SK-N-SH treated with all-trans-retinoic acid at 6 μM for 48 hours (cell line): ENCODE measurements at regions not wholly inside any gene's neighbourhood (a gene's known extent, or its start where the extent isn't known, plus 50 kb on each side); places are given as distances from the start of the nearest gene placed in this dataset.
A peak's percentile ranks its signal among the peaks of the same experiment; 100 is the strongest.

Source experiments
- ATAC-seq: fragments of 200-7000 bp; cut with Tn5 transposase; 3 replicates; pipeline ENCODE4 v1.9.1; 2020; ENCODE audit warnings: mild to moderate bottlenecking, moderate library complexity
- ARNTL ChIP-seq: fragments of 450-650 bp; formaldehyde crosslinking; IDR thresholded peaks from 2 replicates; pipeline ENCODE4 v1.5.0; 2020; ENCODE audit warnings: low read depth, mild to moderate bottlenecking, moderate library complexity, borderline replicate concordance
- BACH2 ChIP-seq: fragments of 250-450 bp; sonication (Bioruptor Pico); IDR thresholded peaks from 2 replicates; pipeline ENCODE4 v1.9.0; 2021; ENCODE audit warnings: mild to moderate bottlenecking, borderline replicate concordance
- CSDC2 ChIP-seq: fragments of 250-450 bp; sonication (Bioruptor Pico); IDR thresholded peaks from 2 replicates; pipeline ENCODE4 v1.5.0; 2020; ENCODE audit warnings: mild to moderate bottlenecking, moderate library complexity
- CSRNP3 ChIP-seq: fragments of 250-450 bp; sonication (Bioruptor Pico); IDR thresholded peaks from 2 replicates; pipeline ENCODE4 v1.5.1; 2021; ENCODE audit warnings: mild to moderate bottlenecking, moderate library complexity
- ESRRG ChIP-seq: fragments of 250-450 bp; sonication (Bioruptor Pico); IDR thresholded peaks from 2 replicates; pipeline ENCODE4 v1.6.1; 2021; ENCODE audit warnings: mild to moderate bottlenecking
- ISL1 ChIP-seq: fragments of 250-450 bp; sonication (Bioruptor Pico); IDR thresholded peaks from 2 replicates; pipeline ENCODE4 v2.1.2; 2022; ENCODE audit warnings: mild to moderate bottlenecking, moderate library complexity
- OSR1 ChIP-seq: fragments of 250-450 bp; sonication (Bioruptor Pico); IDR thresholded peaks from 2 replicates; pipeline ENCODE4 v1.8.0; 2022; ENCODE audit warnings: moderate library complexity, mild to moderate bottlenecking, inconsistent platforms
- POU6F1 ChIP-seq: fragments of 250-450 bp; sonication (Bioruptor Pico); IDR thresholded peaks from 2 replicates; pipeline ENCODE4 v1.8.0; 2021; ENCODE audit warnings: low read depth, mild to moderate bottlenecking, moderate library complexity, borderline replicate concordance
- PPARA ChIP-seq: fragments of 250-450 bp; sonication (Bioruptor Pico); IDR thresholded peaks from 2 replicates; pipeline ENCODE4 v1.5.0; 2020; ENCODE audit warnings: mild to moderate bottlenecking, borderline replicate concordance
- RARB ChIP-seq: fragments of 250-450 bp; sonication (Bioruptor Pico); IDR thresholded peaks from 2 replicates; pipeline ENCODE4 v1.8.0; 2021; ENCODE audit warnings: mild to moderate bottlenecking, moderate library complexity
- SNAI2 ChIP-seq: fragments of 250-450 bp; sonication (Bioruptor Pico); IDR thresholded peaks from 2 replicates; pipeline ENCODE4 v1.5.0; 2020; ENCODE audit warnings: mild to moderate bottlenecking, moderate library complexity
- TCF4 ChIP-seq: fragments of 250-450 bp; sonication (Bioruptor Pico); IDR thresholded peaks from 2 replicates; pipeline ENCODE4 v1.8.0; 2021; ENCODE audit warnings: mild to moderate bottlenecking, moderate library complexity, borderline replicate concordance
- TOX ChIP-seq: fragments of 250-450 bp; sonication (Bioruptor Pico); IDR thresholded peaks from 2 replicates; pipeline ENCODE4 v1.8.0; 2021; ENCODE audit warnings: mild to moderate bottlenecking, moderate library complexity, borderline replicate concordance
- TSHZ2 ChIP-seq: fragments of 250-450 bp; sonication (Bioruptor Pico); IDR thresholded peaks from 2 replicates; pipeline ENCODE4 v1.5.0; 2020; ENCODE audit warnings: mild to moderate bottlenecking, moderate library complexity
- ZC3H10 ChIP-seq: fragments of 250-450 bp; sonication (Bioruptor Pico); IDR thresholded peaks from 2 replicates; pipeline ENCODE4 v1.5.1; 2021; ENCODE audit warnings: mild to moderate bottlenecking, moderate library complexity
- ZFP3 ChIP-seq: fragments of 250-450 bp; sonication (Bioruptor Pico); IDR thresholded peaks from 2 replicates; pipeline ENCODE4 v1.5.0; 2020; ENCODE audit warnings: mild to moderate bottlenecking, moderate library complexity
- ZFP30 ChIP-seq: fragments of 450-650 bp; formaldehyde crosslinking; IDR thresholded peaks from 2 replicates; pipeline ENCODE4 v1.5.0; 2022; ENCODE audit warnings: mild to moderate bottlenecking, moderate library complexity
- ZNF565 ChIP-seq: fragments of 450-650 bp; formaldehyde crosslinking; conservative IDR thresholded peaks from 2 replicates; pipeline ENCODE4 v1.5.0; 2020; ENCODE audit warnings: low read depth, mild to moderate bottlenecking, moderate library complexity
- ZNF70 ChIP-seq: fragments of 450-650 bp; formaldehyde crosslinking; IDR thresholded peaks from 2 replicates; pipeline ENCODE4 v1.5.0; 2020; ENCODE audit warnings: mild to moderate bottlenecking, moderate library complexity
- ZNF8 ChIP-seq: fragments of 450-650 bp; formaldehyde crosslinking; IDR thresholded peaks from 2 replicates; pipeline ENCODE4 v1.5.0; 2020; ENCODE audit warnings: mild to moderate bottlenecking, moderate library complexity
- TF ChIP-seq, protein P1 (sequence below): fragments of 250-450 bp; sonication (Bioruptor Pico); IDR thresholded peaks from 2 replicates; pipeline ENCODE4 v1.5.1; 2020; ENCODE audit warnings: low read depth, mild to moderate bottlenecking, moderate library complexity

- ATAC-seq, result no peak
- TF ChIP-seq ZC3H10 (CRISPR knock-in tag), result no peak
These were observed 127.7 kb upstream of the GSE1 start for GRCh38 chr16:85485379-85485778.

DNA sequence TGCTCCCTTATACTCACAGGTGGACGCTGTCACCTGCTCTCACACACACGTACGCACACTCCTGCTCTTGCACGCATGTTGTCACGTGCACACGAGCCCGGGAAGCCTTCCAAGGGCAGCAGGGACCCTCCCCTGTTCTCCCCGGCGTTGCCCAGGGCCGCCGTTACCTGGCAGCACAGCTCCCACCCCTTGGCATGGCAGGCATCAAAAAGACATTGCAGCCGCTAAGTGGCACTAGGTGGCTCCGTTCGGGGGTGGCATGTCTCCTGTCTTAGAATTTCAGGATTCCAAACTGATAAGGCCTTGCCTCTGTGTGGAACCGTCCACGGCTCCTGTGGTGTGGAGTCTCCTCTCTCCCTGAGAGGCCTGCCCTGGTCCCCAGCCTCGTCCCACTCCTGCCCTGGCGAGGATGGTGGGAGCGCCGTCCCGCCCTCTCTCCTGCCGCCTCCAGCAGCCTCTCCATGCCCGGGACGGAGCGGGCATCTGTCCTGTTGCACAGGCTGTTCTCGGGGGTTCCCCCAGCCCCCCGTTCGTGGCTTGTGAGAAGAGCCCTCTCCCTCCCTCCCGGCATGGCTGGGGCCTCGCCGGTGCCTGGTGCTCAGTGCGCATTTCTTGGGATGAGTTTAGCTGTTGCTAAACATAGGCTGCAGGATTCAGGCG lies 126.7 kb upstream of the GSE1 start:
- TF ChIP-seq OSR1, result no peak
- no peak for TF ChIP-seq ZNF8 (CRISPR knock-in tag)
- TF ChIP-seq ISL1 (CRISPR knock-in tag), result no peak
- TF ChIP-seq RARB (CRISPR knock-in tag), result no peak
- TF ChIP-seq CSDC2 (CRISPR knock-in tag), result no peak
- TF ChIP-seq BACH2 (CRISPR knock-in tag), result no peak
- TF ChIP-seq ZFP3 (CRISPR knock-in tag), result no peak
- no peak for TF ChIP-seq CSRNP3
- TF ChIP-seq ZNF70, result no peak
- TF ChIP-seq TCF4 (CRISPR knock-in tag), result no peak
- no peak for TF ChIP-seq TOX
- no peak for TF ChIP-seq ZC3H10 (CRISPR knock-in tag)
- no peak for TF ChIP-seq PPARA (CRISPR knock-in tag)
- no peak for TF ChIP-seq POU6F1
- TF ChIP-seq ZNF565 (CRISPR knock-in tag), result no peak
- no peak for TF ChIP-seq ESRRG (CRISPR knock-in tag)
- no peak for TF ChIP-seq SNAI2 (CRISPR knock-in tag)
- TF ChIP-seq ARNTL (CRISPR knock-in tag), result no peak
- TF ChIP-seq, all 23 proteins: peak for 0
- ATAC-seq, result no peak

DNA sequence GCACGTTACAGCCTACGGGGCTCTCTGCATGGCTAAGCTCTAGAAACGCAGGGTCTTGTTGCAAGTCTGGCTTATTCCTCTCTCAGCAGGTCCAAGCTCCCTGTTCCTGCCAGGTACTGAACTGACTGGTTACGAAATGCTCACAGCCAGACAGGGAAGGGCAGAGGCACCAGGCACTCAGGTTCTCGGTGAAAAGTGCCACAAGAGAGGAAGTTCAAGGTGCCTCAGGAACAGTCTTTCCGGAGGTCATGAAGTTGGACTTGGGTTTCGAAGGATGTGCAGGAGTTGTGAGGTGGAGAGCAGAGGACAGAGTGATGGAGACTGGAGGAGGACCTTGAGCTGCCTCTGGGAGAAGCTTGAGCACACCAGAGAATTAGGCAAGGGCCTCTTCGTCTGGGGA lies 124.7 kb upstream of the GSE1 start:
- ATAC-seq, result no peak
- TF ChIP-seq ISL1 (CRISPR knock-in tag) (no peak), ZFP3 (CRISPR knock-in tag) (peak; percentile 91), ZC3H10 (CRISPR knock-in tag) (no peak)

- no peak for ATAC-seq
- TF ChIP-seq ZFP30 (CRISPR knock-in tag), result no peak
- no peak for TF ChIP-seq ISL1 (CRISPR knock-in tag)
- TF ChIP-seq ZFP3 (CRISPR knock-in tag), result no peak
- TF ChIP-seq ZNF8 (CRISPR knock-in tag), result no peak
- TF ChIP-seq CSDC2 (CRISPR knock-in tag), result no peak
- no peak for TF ChIP-seq BACH2 (CRISPR knock-in tag)
- TF ChIP-seq TOX, result no peak
- no peak for TF ChIP-seq ZC3H10 (CRISPR knock-in tag)
- TF ChIP-seq, protein P1, sequence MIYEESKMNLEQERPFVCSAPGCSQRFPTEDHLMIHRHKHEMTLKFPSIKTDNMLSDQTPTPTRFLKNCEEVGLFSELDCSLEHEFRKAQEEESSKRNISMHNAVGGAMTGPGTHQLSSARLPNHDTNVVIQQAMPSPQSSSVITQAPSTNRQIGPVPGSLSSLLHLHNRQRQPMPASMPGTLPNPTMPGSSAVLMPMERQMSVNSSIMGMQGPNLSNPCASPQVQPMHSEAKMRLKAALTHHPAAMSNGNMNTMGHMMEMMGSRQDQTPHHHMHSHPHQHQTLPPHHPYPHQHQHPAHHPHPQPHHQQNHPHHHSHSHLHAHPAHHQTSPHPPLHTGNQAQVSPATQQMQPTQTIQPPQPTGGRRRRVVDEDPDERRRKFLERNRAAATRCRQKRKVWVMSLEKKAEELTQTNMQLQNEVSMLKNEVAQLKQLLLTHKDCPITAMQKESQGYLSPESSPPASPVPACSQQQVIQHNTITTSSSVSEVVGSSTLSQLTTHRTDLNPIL (CRISPR knock-in tag), result no peak
- TF ChIP-seq, all 23 proteins: peak for 0
These were observed 122.6 kb upstream of the GSE1 start for GRCh38 chr16:85490407-85491057.

GRCh38 chr16:85491058-85491771 lies 121.9 kb upstream of the GSE1 start:
- peak; percentile 31; the same call in 2 of the 3 replicates for ATAC-seq
- TF ChIP-seq ISL1 (CRISPR knock-in tag), result no peak
- no peak for TF ChIP-seq TOX
- no peak for TF ChIP-seq PPARA (CRISPR knock-in tag)
- TF ChIP-seq RARB (CRISPR knock-in tag), result no peak
- no peak for TF ChIP-seq ZNF70
- TF ChIP-seq ZFP30 (CRISPR knock-in tag), result no peak
- TF ChIP-seq ESRRG (CRISPR knock-in tag), result no peak
- no peak for TF ChIP-seq CSDC2 (CRISPR knock-in tag)
- TF ChIP-seq, protein P1 (CRISPR knock-in tag), result no peak
- no peak for TF ChIP-seq POU6F1
- TF ChIP-seq ZC3H10 (CRISPR knock-in tag), result no peak
- TF ChIP-seq BACH2 (CRISPR knock-in tag), result no peak
- TF ChIP-seq TSHZ2, result no peak
